Activated CD4-positive, alpha-beta T cell treated with anti-CD3 and anti-CD28 coated beads, Interleukin-2, Interleukin-4, amounts not matched to agents 100 ng/mL and 50 ng/mL, durations not matched to agents 16 hours and 8 hours (primary cell): ENCODE measurements at regions not wholly inside any gene's neighbourhood (a gene's known extent, or its start where the extent isn't known, plus 50 kb on each side); places are given as distances from the start of the nearest gene placed in this dataset.
"Not testable (repeated sequence)": the region's sequence is repeated elsewhere in the genome, so short reads cannot be mapped to it uniquely, and the experiment has no call there.

Source experiments
- DNase-seq: peaks from one replicate; pipeline ENCODE4 v3.0.0-alpha.2; 2020; ENCODE audit warnings: low spot score

- no peak for DNase-seq
Measured at GRCh38 chr5:163696579-163696887, 191.1 kb downstream of the MAT2B start.

GRCh38 chr5:163706053-163706771, 200.8 kb downstream of the MAT2B start:
- no peak for DNase-seq

GRCh38 chr5:163712011-163712410, 206.6 kb downstream of the MAT2B start:
- no peak for DNase-seq

GRCh38 chr5:163718272-163718671, 212.9 kb downstream of the MAT2B start:
- DNase-seq: no peak

- DNase-seq: no peak
Measured at GRCh38 chr5:163724305-163724704, 218.9 kb downstream of the MAT2B start.

- DNase-seq: no peak
Measured at GRCh38 chr5:163727028-163727427, 221.6 kb downstream of the MAT2B start.

- DNase-seq: no peak
Measured at GRCh38 chr5:163730206-163730756, 224.9 kb downstream of the MAT2B start.

GRCh38 chr5:163731256-163731655, 225.8 kb downstream of the MAT2B start:
- no peak for DNase-seq

GRCh38 chr5:163735069-163735468, 229.7 kb downstream of the MAT2B start:
- DNase-seq: no peak

GRCh38 chr5:163747586-163747985, 242.2 kb downstream of the MAT2B start:
- no peak for DNase-seq

- DNase-seq: no peak
Measured at GRCh38 chr5:163748934-163749333, 243.5 kb downstream of the MAT2B start.

GRCh38 chr5:163750415-163750814, 245.0 kb downstream of the MAT2B start:
- not testable (repeated sequence) for DNase-seq

GRCh38 chr5:163755505-163755904, 250.1 kb downstream of the MAT2B start:
- DNase-seq: no peak

- DNase-seq: no peak
Measured at GRCh38 chr5:163756170-163756569, 250.8 kb downstream of the MAT2B start.

GRCh38 chr5:163757344-163757743, 251.9 kb downstream of the MAT2B start:
- no peak for DNase-seq

GRCh38 chr5:163758283-163758711, 252.9 kb downstream of the MAT2B start:
- DNase-seq: no peak

- DNase-seq: no peak
Measured at GRCh38 chr5:163759000-163759704, 253.7 kb downstream of the MAT2B start.

GRCh38 chr5:163760498-163760897, 255.1 kb downstream of the MAT2B start:
- no peak for DNase-seq

GRCh38 chr5:163766936-163767670, 261.7 kb downstream of the MAT2B start:
- no peak for DNase-seq

GRCh38 chr5:163770625-163771024, 265.2 kb downstream of the MAT2B start:
- DNase-seq: no peak

- DNase-seq: no peak
Measured at GRCh38 chr5:163772241-163772640, 266.8 kb downstream of the MAT2B start.

GRCh38 chr5:163772644-163773043, 267.2 kb downstream of the MAT2B start:
- DNase-seq: no peak

- DNase-seq: no peak
Measured at GRCh38 chr5:163773226-163773625, 267.8 kb downstream of the MAT2B start.
